Endothelial cell (in vitro differentiated cells): ENCODE measurements at regions not wholly inside any gene's neighbourhood (a gene's known extent, or its start where the extent isn't known, plus 50 kb on each side); places are given as distances from the start of the nearest gene placed in this dataset.

ENCODE experiments used
- DNase-seq: peaks from one replicate; pipeline ENCODE4 v3.0.0; 2021; ENCODE audit warnings: low spot score
- H3K27ac Mint-ChIP-seq: one replicate; pipeline ENCODE4 v1.8.0; 2021; ENCODE audit warnings: mixed read lengths, inconsistent platforms; ENCODE audit not compliant: unreplicated experiment
- H3K27me3 Mint-ChIP-seq: one replicate; pipeline ENCODE4 v1.8.0; 2021; ENCODE audit warnings: mild to moderate bottlenecking, moderate library complexity, mixed read lengths, inconsistent platforms; ENCODE audit not compliant: unreplicated experiment
- H3K36me3 Mint-ChIP-seq: one replicate; pipeline ENCODE4 v1.8.0; 2021; ENCODE audit warnings: mild to moderate bottlenecking, low read depth, mixed read lengths, inconsistent platforms; ENCODE audit not compliant: unreplicated experiment
- H3K4me1 Mint-ChIP-seq: one replicate; pipeline ENCODE4 v1.8.0; 2021; ENCODE audit warnings: mild to moderate bottlenecking, mixed read lengths, inconsistent platforms; ENCODE audit not compliant: unreplicated experiment
- H3K4me3 Mint-ChIP-seq: one replicate; pipeline ENCODE4 v1.8.0; 2021; ENCODE audit warnings: mild to moderate bottlenecking, mixed read lengths, inconsistent platforms; ENCODE audit not compliant: unreplicated experiment
- H3K9me3 Mint-ChIP-seq: one replicate; pipeline ENCODE4 v1.8.0; 2021; ENCODE audit warnings: mixed read lengths, inconsistent platforms; ENCODE audit not compliant: unreplicated experiment
- TF ChIP-seq, protein P1 (sequence below): fragments of 200-600 bp; sonication (generic); IDR thresholded peaks from one replicate; pipeline ENCODE4 v1.5.0; 2021; ENCODE audit warnings: antibody characterized with exemption; ENCODE audit not compliant: unreplicated experiment

DNA sequence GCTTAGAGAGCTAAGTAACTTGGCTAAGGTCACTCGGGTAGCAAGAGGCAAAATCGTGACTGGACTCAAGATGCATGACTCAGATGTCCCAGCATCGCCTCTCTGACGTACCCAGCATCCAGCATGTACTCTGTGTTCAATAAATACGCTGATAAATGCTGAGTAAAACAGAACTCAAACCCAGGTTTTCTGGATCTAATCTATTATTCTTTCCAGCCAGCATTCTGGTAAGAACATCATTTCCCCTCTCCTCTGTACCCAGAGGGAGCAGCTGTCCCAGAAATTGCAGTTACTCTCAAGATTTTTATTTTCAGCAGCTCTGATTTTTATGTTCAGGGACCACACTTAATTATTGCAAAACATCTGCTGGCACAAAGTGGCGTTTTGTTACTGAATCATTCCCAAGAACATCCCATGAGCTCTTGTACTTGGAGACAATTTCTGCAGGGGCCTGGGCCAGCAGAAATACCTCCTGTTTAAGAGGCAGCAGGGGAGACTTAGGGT lies 249.0 kb downstream of the PRDM2 start:
- H3K27ac Mint-ChIP-seq, result no peak overlapping the region
- TF ChIP-seq, protein P1, sequence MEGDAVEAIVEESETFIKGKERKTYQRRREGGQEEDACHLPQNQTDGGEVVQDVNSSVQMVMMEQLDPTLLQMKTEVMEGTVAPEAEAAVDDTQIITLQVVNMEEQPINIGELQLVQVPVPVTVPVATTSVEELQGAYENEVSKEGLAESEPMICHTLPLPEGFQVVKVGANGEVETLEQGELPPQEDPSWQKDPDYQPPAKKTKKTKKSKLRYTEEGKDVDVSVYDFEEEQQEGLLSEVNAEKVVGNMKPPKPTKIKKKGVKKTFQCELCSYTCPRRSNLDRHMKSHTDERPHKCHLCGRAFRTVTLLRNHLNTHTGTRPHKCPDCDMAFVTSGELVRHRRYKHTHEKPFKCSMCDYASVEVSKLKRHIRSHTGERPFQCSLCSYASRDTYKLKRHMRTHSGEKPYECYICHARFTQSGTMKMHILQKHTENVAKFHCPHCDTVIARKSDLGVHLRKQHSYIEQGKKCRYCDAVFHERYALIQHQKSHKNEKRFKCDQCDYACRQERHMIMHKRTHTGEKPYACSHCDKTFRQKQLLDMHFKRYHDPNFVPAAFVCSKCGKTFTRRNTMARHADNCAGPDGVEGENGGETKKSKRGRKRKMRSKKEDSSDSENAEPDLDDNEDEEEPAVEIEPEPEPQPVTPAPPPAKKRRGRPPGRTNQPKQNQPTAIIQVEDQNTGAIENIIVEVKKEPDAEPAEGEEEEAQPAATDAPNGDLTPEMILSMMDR, result no peak
- H3K4me1 Mint-ChIP-seq, result no peaks in the 10 kb centered on the region
- no peaks in the 10 kb centered on the region for H3K36me3 Mint-ChIP-seq
- H3K9me3 Mint-ChIP-seq, result no peaks in the 10 kb centered on the region
- no peak for DNase-seq
- H3K27me3 Mint-ChIP-seq, result peaks cover 3% of the 10 kb centered on the region
- H3K4me3 Mint-ChIP-seq, result no peak overlapping the region

DNA sequence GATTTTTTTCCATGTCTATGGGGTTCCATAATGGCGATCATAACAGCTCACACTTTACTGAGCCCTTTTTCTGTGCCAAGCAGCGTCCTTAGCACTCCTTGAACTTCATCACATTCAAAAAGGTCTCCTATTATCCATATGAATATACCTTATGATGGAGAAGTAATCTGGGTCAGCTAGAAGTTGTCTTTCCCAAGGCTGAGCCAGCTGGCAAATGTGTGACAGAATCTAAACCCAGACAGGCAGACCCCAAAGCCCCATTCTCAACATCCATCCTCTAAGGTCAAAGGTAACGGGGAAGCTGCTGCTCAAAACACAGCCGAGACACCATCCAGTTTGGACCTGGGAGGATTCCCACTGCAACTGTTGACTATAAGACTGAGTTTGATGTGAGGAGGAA lies 249.6 kb downstream of the PRDM2 start:
- H3K36me3 Mint-ChIP-seq, result no peaks in the 10 kb centered on the region
- TF ChIP-seq, protein P1, result no peak
- no peak overlapping the region for H3K27ac Mint-ChIP-seq
- no peak for DNase-seq
- no peaks in the 10 kb centered on the region for H3K4me1 Mint-ChIP-seq
- H3K9me3 Mint-ChIP-seq, result no peaks in the 10 kb centered on the region
- no peak overlapping the region for H3K4me3 Mint-ChIP-seq
- peaks cover 3% of the 10 kb centered on the region for H3K27me3 Mint-ChIP-seq

DNA sequence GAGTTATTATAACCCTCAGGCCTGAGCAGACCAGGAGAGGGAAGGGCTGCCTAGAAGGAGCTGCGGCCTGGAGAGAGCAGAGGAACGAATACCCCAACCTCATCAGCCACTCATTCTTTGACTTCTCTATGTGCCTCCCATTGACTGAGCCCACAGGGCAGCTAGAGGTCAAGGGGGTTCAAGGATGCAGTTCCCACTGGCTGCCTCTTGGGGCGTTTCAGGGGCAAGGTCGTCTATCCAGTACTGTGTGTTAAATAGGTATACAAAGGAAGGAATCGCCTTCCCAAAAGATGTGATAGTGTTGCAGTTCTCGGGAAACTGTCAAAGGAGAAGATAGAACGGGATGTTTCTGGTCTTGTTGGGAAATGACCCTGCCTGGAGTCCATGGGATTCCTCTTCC lies 250.6 kb downstream of the PRDM2 start:
- no peak overlapping the region for H3K4me3 Mint-ChIP-seq
- DNase-seq, result peak; percentile 35
- H3K36me3 Mint-ChIP-seq, result no peaks in the 10 kb centered on the region
- peaks cover under 1% of the 10 kb centered on the region for H3K27me3 Mint-ChIP-seq
- no peaks in the 10 kb centered on the region for H3K4me1 Mint-ChIP-seq
- no peak overlapping the region for H3K27ac Mint-ChIP-seq
- H3K9me3 Mint-ChIP-seq, result no peaks in the 10 kb centered on the region
- TF ChIP-seq, protein P1, result peak; percentile 51

DNA sequence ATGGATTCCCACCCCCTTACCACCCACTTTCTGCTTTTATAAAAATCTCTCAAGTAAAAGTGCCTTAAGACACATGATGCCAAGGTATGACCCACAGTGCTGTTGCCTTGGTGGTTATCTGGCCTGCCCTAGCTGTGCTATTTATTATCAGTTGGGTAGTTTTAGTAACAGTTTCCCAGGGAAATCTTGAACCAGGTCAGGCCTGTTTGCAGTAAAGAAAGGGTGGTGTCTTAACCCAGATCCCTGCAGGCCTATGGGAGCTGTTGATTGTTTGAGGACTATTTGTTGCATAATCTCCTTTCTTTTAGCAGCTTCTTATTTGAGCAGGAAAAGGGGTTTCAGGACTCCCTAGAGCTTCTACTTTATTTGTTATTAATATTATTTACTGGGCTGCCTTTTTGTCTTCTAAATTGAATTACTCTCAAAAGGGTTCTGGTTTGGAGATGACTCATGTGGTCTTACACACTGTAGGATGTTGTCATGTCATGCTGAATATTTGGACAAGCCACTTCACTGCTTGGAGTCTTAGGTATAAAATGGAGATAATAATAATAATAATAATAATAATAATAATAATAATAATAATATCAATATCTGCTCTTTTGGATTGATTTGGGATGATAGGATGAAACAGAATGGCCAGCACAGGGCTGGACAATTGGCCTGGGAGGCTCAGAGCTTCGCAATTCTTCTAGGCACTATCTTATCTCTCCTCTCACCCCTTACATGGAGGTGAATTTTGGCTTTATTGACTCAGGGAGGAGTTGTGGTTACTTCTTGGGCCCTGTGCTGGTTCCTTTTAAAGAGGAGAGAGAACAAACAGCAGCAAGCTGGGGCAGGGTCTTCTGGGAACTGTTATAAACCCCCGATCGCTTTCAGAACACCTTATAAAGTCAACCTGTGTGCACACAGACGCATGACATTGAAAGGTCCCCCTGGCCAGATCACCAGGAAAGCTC lies 252.1 kb downstream of the PRDM2 start:
- no peaks in the 10 kb centered on the region for H3K4me1 Mint-ChIP-seq
- H3K9me3 Mint-ChIP-seq, result no peaks in the 10 kb centered on the region
- H3K27ac Mint-ChIP-seq, result no peak overlapping the region
- TF ChIP-seq, protein P1, result no peak
- no peak for DNase-seq
- no peaks in the 10 kb centered on the region for H3K27me3 Mint-ChIP-seq
- H3K36me3 Mint-ChIP-seq, result no peaks in the 10 kb centered on the region
- H3K4me3 Mint-ChIP-seq, result no peak overlapping the region

DNA sequence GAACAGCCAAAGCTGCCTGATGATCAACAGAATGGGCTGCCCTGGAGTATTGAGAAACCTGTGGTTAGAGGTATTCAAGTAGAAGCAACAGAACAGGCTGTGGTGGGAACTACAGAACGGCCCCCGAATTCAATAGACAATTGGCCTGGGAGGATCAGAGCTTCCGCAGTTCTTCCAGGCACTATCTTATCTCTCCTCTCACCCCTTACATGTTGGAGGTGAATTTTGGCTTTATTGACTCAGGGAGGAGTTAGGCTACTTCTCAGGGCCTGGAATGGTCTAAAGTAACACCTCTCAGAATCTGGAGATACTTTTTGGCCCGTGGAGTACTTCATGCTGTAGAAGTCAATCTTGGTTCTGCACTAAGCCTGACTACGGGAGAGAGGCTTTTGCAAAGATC lies 253.0 kb downstream of the PRDM2 start:
- Mint-ChIP-seq H3K27ac (no peak overlapping the region), H3K27me3 (no peaks in the 10 kb centered on the region), H3K36me3 (no peaks in the 10 kb centered on the region), H3K4me3 (no peak overlapping the region), H3K4me1 (no peaks in the 10 kb centered on the region), H3K9me3 (no peaks in the 10 kb centered on the region)
- no peak for DNase-seq
- TF ChIP-seq, protein P1, result no peak
